CD4-positive, CD25-positive, alpha-beta regulatory T cell (primary cell): ENCODE measurements at regions not wholly inside any gene's neighbourhood (a gene's known extent, or its start where the extent isn't known, plus 50 kb on each side); places are given as distances from the start of the nearest gene placed in this dataset.

ENCODE experiments used
- ATAC-seq, 2 donors: fragments of 150-1000 bp; cut with Tn5 transposase; one replicate each; pipeline ENCODE4 v1.10.0; 2021; ENCODE audit warnings: low read depth in 2 of 2, moderate number of reproducible peaks in 2 of 2, moderate library complexity in 1 of 2
- DNase-seq, 3 donors: peaks; one replicate each; pipeline versions ENCODE4 v3.0.0 to v3.0.0-alpha.2; 2012 to 2022; ENCODE audit warnings: mixed read lengths in 1 of 3
- H3K27ac ChIP-seq: one replicate; pipeline ENCODE4 v1.7.0; 2013; ENCODE audit warnings: mild to moderate bottlenecking, low read length; ENCODE audit not compliant: insufficient read depth, poor library complexity, severe bottlenecking
- H3K27me3 ChIP-seq: one replicate; pipeline ENCODE4 v1.7.0; 2013; ENCODE audit warnings: low read length; ENCODE audit not compliant: control insufficient read depth, insufficient read depth
- H3K36me3 ChIP-seq: one replicate; pipeline ENCODE4 v1.7.0; 2013; ENCODE audit warnings: mild to moderate bottlenecking, low read length, moderate library complexity; ENCODE audit not compliant: control insufficient read depth, insufficient read depth
- H3K4me1 ChIP-seq: 2 replicates; pipeline ENCODE4 v1.7.0; 2013; ENCODE audit warnings: mild to moderate bottlenecking, low read length; ENCODE audit not compliant: insufficient read depth, control insufficient read depth, poor library complexity, severe bottlenecking
- H3K4me3 ChIP-seq: one replicate; pipeline ENCODE4 v1.7.0; 2013; ENCODE audit warnings: low read depth, mild to moderate bottlenecking, low read length, moderate library complexity
- H3K9me3 ChIP-seq, 2 experiments: 1 replicate in 1 of 2; 2 replicates in 1 of 2; pipeline ENCODE4 v1.7.0; 2013; ENCODE audit warnings: low read length in 2 of 2, mild to moderate bottlenecking in 1 of 2, moderate library complexity in 1 of 2; ENCODE audit not compliant: control insufficient read depth in 2 of 2
- H3K27ac Mint-ChIP-seq, 3 donors: one replicate each; pipeline ENCODE4 v1.8.0; 2020 to 2022; ENCODE audit warnings: mild to moderate bottlenecking in 3 of 3, mixed read lengths in 3 of 3, moderate library complexity in 2 of 3
- H3K27me3 Mint-ChIP-seq: one replicate; pipeline ENCODE4 v1.8.0; 2022; ENCODE audit warnings: mild to moderate bottlenecking, mixed read lengths
- H3K36me3 Mint-ChIP-seq: one replicate; pipeline ENCODE4 v1.8.0; 2020; ENCODE audit warnings: mixed read lengths
- H3K4me1 Mint-ChIP-seq, 4 donors: one replicate each; pipeline ENCODE4 v1.8.0; 2020 to 2022; ENCODE audit warnings: mixed read lengths in 4 of 4, mild to moderate bottlenecking in 1 of 4
- H3K4me3 Mint-ChIP-seq, 4 donors: one replicate each; pipeline ENCODE4 v1.8.0; 2020 to 2022; ENCODE audit warnings: mild to moderate bottlenecking in 4 of 4, mixed read lengths in 4 of 4, moderate library complexity in 3 of 4
- H3K9me3 Mint-ChIP-seq, 7 donors: one replicate each; pipeline ENCODE4 v1.8.0; 2020 to 2022; ENCODE audit warnings: mixed read lengths in 7 of 7, mild to moderate bottlenecking in 3 of 7, moderate library complexity in 2 of 7

GRCh38 chr5:30890377-30890776 lies 303.1 kb upstream of the CDH6 start:
- no peak overlapping the region for H3K4me3 ChIP-seq
- no peak overlapping the region for H3K27ac Mint-ChIP-seq
- H3K9me3 Mint-ChIP-seq: peaks cover 0 to 37% (median 4%) of the 10 kb centered on the region in 7 donors
- ATAC-seq: no peak
- H3K36me3 ChIP-seq: no peaks in the 10 kb centered on the region
- no peaks in the 10 kb centered on the region for H3K9me3 ChIP-seq
- no peaks in the 10 kb centered on the region for H3K27me3 Mint-ChIP-seq
- H3K4me3 Mint-ChIP-seq: no peak overlapping the region
- H3K27me3 ChIP-seq: no peaks in the 10 kb centered on the region
- H3K4me1 Mint-ChIP-seq: no peaks in the 10 kb centered on the region
- no peaks in the 10 kb centered on the region for H3K36me3 Mint-ChIP-seq
- H3K27ac ChIP-seq: no peak overlapping the region
- no peaks in the 10 kb centered on the region for H3K4me1 ChIP-seq
- DNase-seq: no peak

GRCh38 chr5:30880514-30880913 lies 313.0 kb upstream of the CDH6 start:
- no peaks in the 10 kb centered on the region for H3K4me1 ChIP-seq
- H3K27ac ChIP-seq: no peak overlapping the region
- no peaks in the 10 kb centered on the region for H3K36me3 ChIP-seq
- Mint-ChIP-seq H3K4me3 (no peak overlapping the region), H3K4me1 (no peaks in the 10 kb centered on the region), H3K27ac (no peak overlapping the region), H3K9me3 (peaks cover 0 to 27% (median 9%) of the 10 kb centered on the region in 7 donors), H3K36me3 (no peaks in the 10 kb centered on the region), H3K27me3 (no peaks in the 10 kb centered on the region)
- no peaks in the 10 kb centered on the region for H3K27me3 ChIP-seq
- H3K9me3 ChIP-seq: no peaks in the 10 kb centered on the region
- H3K4me3 ChIP-seq: no peak overlapping the region
- no peak for ATAC-seq
- DNase-seq: no peak

GRCh38 chr5:30879887-30880286 lies 313.6 kb upstream of the CDH6 start:
- Histone ChIP-seq H3K4me3 (no peak overlapping the region), H3K9me3 (no peaks in the 10 kb centered on the region), H3K36me3 (no peaks in the 10 kb centered on the region), H3K4me1 (no peaks in the 10 kb centered on the region), H3K27ac (no peak overlapping the region), H3K27me3 (no peaks in the 10 kb centered on the region)
- Mint-ChIP-seq H3K4me3 (no peak overlapping the region), H3K4me1 (no peaks in the 10 kb centered on the region), H3K27me3 (no peaks in the 10 kb centered on the region), H3K9me3 (peaks cover 0 to 23% (median 8%) of the 10 kb centered on the region in 7 donors), H3K27ac (no peak overlapping the region), H3K36me3 (no peaks in the 10 kb centered on the region)
- DNase-seq: no peak
- no peak for ATAC-seq

- ATAC-seq (no peak), DNase-seq (no peak)
- Mint-ChIP-seq H3K9me3 (peaks cover under 1 to 16% (median 5%) of the 10 kb centered on the region in 7 donors), H3K27ac (no peak overlapping the region), H3K27me3 (no peaks in the 10 kb centered on the region), H3K4me1 (no peaks in the 10 kb centered on the region), H3K4me3 (no peak overlapping the region), H3K36me3 (no peaks in the 10 kb centered on the region)
- Histone ChIP-seq H3K4me1 (no peaks in the 10 kb centered on the region), H3K9me3 (no peaks in the 10 kb centered on the region), H3K4me3 (no peak overlapping the region), H3K36me3 (no peaks in the 10 kb centered on the region), H3K27me3 (no peaks in the 10 kb centered on the region), H3K27ac (no peak overlapping the region)
Measured at GRCh38 chr5:30878746-30879145, 314.7 kb upstream of the CDH6 start.

- no peaks in the 10 kb centered on the region for H3K27me3 Mint-ChIP-seq
- H3K9me3 ChIP-seq: no peaks in the 10 kb centered on the region
- no peak overlapping the region for H3K27ac Mint-ChIP-seq
- DNase-seq (no peak), ATAC-seq (no peak)
- no peaks in the 10 kb centered on the region for H3K4me1 ChIP-seq
- H3K27ac ChIP-seq: no peak overlapping the region
- no peaks in the 10 kb centered on the region for H3K36me3 ChIP-seq
- no peaks in the 10 kb centered on the region for H3K27me3 ChIP-seq
- H3K4me3 Mint-ChIP-seq: no peak overlapping the region
- H3K4me1 Mint-ChIP-seq: no peaks in the 10 kb centered on the region
- peaks cover 0 to 15% (median 5%) of the 10 kb centered on the region in 7 donors for H3K9me3 Mint-ChIP-seq
- no peak overlapping the region for H3K4me3 ChIP-seq
- no peaks in the 10 kb centered on the region for H3K36me3 Mint-ChIP-seq
Measured at GRCh38 chr5:30878296-30878695, 315.2 kb upstream of the CDH6 start.

GRCh38 chr5:30874241-30875034 lies 319.0 kb upstream of the CDH6 start:
- no peaks in the 10 kb centered on the region for H3K27me3 ChIP-seq
- H3K4me3 ChIP-seq: no peak overlapping the region
- H3K27ac ChIP-seq: no peak overlapping the region
- Mint-ChIP-seq H3K9me3 (peaks cover 1 to 10% (median 5%) of the 10 kb centered on the region in 7 donors), H3K27me3 (no peaks in the 10 kb centered on the region), H3K4me1 (no peaks in the 10 kb centered on the region), H3K27ac (no peak overlapping the region), H3K4me3 (no peak overlapping the region), H3K36me3 (no peaks in the 10 kb centered on the region)
- no peaks in the 10 kb centered on the region for H3K4me1 ChIP-seq
- DNase-seq (no peak), ATAC-seq (no peak)
- no peaks in the 10 kb centered on the region for H3K36me3 ChIP-seq
- H3K9me3 ChIP-seq: no peaks in the 10 kb centered on the region

GRCh38 chr5:30871196-30871595 lies 322.3 kb upstream of the CDH6 start:
- H3K27me3 Mint-ChIP-seq: no peaks in the 10 kb centered on the region
- ATAC-seq (no peak), DNase-seq (no peak)
- no peak overlapping the region for H3K27ac ChIP-seq
- no peaks in the 10 kb centered on the region for H3K4me1 Mint-ChIP-seq
- H3K4me1 ChIP-seq: no peaks in the 10 kb centered on the region
- H3K4me3 Mint-ChIP-seq: no peak overlapping the region
- H3K36me3 Mint-ChIP-seq: no peaks in the 10 kb centered on the region
- no peaks in the 10 kb centered on the region for H3K27me3 ChIP-seq
- H3K27ac Mint-ChIP-seq: no peak overlapping the region
- no peak overlapping the region for H3K4me3 ChIP-seq
- H3K36me3 ChIP-seq: no peaks in the 10 kb centered on the region
- peaks cover 1 to 6% (median 3%) of the 10 kb centered on the region in 7 donors for H3K9me3 Mint-ChIP-seq
- no peaks in the 10 kb centered on the region for H3K9me3 ChIP-seq

GRCh38 chr5:30867711-30868110 lies 325.8 kb upstream of the CDH6 start:
- ATAC-seq (no peak), DNase-seq (no peak)
- Histone ChIP-seq H3K27me3 (no peaks in the 10 kb centered on the region), H3K9me3 (no peaks in the 10 kb centered on the region), H3K36me3 (no peaks in the 10 kb centered on the region), H3K4me3 (no peak overlapping the region), H3K27ac (no peak overlapping the region), H3K4me1 (no peaks in the 10 kb centered on the region)
- H3K4me1 Mint-ChIP-seq: no peaks in the 10 kb centered on the region
- no peak overlapping the region for H3K27ac Mint-ChIP-seq
- H3K36me3 Mint-ChIP-seq: no peaks in the 10 kb centered on the region
- H3K27me3 Mint-ChIP-seq: no peaks in the 10 kb centered on the region
- H3K9me3 Mint-ChIP-seq: peaks cover 0 to 18% (median 13%) of the 10 kb centered on the region in 7 donors
- no peak overlapping the region for H3K4me3 Mint-ChIP-seq
